Activated CD4-positive, alpha-beta T cell treated with anti-CD3 and anti-CD28 coated beads, Interleukin-2, Interleukin-4, amounts not matched to agents 100 ng/mL and 50 ng/mL, durations not matched to agents 16 hours and 8 hours (primary cell): ENCODE measurements at regions not wholly inside any gene's neighbourhood (a gene's known extent, or its start where the extent isn't known, plus 50 kb on each side); places are given as distances from the start of the nearest gene placed in this dataset.
"Not testable (repeated sequence)": the region's sequence is repeated elsewhere in the genome, so short reads cannot be mapped to it uniquely, and the experiment has no call there.

Source experiments
- DNase-seq: peaks from one replicate; pipeline ENCODE4 v3.0.0-alpha.2; 2020; ENCODE audit warnings: low spot score

- no peak for DNase-seq
Measured at GRCh38 chr3:102916532-102916931, 481.7 kb downstream of the ZPLD1 start.

- DNase-seq = no peak
Measured at GRCh38 chr3:102926618-102927017, 491.8 kb downstream of the ZPLD1 start.

GRCh38 chr3:102933377-102933776 lies 498.6 kb downstream of the ZPLD1 start:
- no peak for DNase-seq

- no peak for DNase-seq
Measured at GRCh38 chr3:102936511-102937045, 501.8 kb downstream of the ZPLD1 start.

- DNase-seq = no peak
Measured at GRCh38 chr3:102941786-102942185, 507.0 kb downstream of the ZPLD1 start.

- DNase-seq = not testable (repeated sequence)
Measured at GRCh38 chr3:102946445-102946844, 511.6 kb downstream of the ZPLD1 start.

- DNase-seq = no peak
Measured at GRCh38 chr3:102972350-102972749, 537.5 kb downstream of the ZPLD1 start.

GRCh38 chr3:102974333-102974732 lies 539.5 kb downstream of the ZPLD1 start:
- DNase-seq = no peak

GRCh38 chr3:102979191-102979590 lies 544.4 kb downstream of the ZPLD1 start:
- DNase-seq = no peak

GRCh38 chr3:102979682-102980354 lies 545.0 kb downstream of the ZPLD1 start:
- DNase-seq = no peak

- DNase-seq = no peak
Measured at GRCh38 chr3:102980355-102980696, 545.5 kb downstream of the ZPLD1 start.

- no peak for DNase-seq
Measured at GRCh38 chr3:103002425-103003176, 567.8 kb downstream of the ZPLD1 start.

- no peak for DNase-seq
Measured at GRCh38 chr3:103006526-103007183, 571.8 kb downstream of the ZPLD1 start.

GRCh38 chr3:103009609-103010008 lies 574.8 kb downstream of the ZPLD1 start:
- DNase-seq = no peak

- no peak for DNase-seq
Measured at GRCh38 chr3:103025880-103026279, 591.1 kb downstream of the ZPLD1 start.

- DNase-seq = no peak
Measured at GRCh38 chr3:103033841-103034240, 599.0 kb downstream of the ZPLD1 start.

GRCh38 chr3:103047640-103048039 lies 612.8 kb downstream of the ZPLD1 start:
- DNase-seq = no peak

GRCh38 chr3:103048068-103048722 lies 613.4 kb downstream of the ZPLD1 start:
- DNase-seq = peak; percentile 2

- no peak for DNase-seq
Measured at GRCh38 chr3:103052236-103052830, 617.5 kb downstream of the ZPLD1 start.

GRCh38 chr3:103055021-103055520 lies 620.3 kb downstream of the ZPLD1 start:
- DNase-seq = no peak

GRCh38 chr3:103056542-103056941 lies 621.7 kb downstream of the ZPLD1 start:
- DNase-seq = no peak

- DNase-seq = no peak
Measured at GRCh38 chr3:103057003-103057402, 622.2 kb downstream of the ZPLD1 start.
